HG03095 (cell line): ENCODE measurements at regions not wholly inside any gene's neighbourhood (a gene's known extent, or its start where the extent isn't known, plus 50 kb on each side); places are given as distances from the start of the nearest gene placed in this dataset.
"Not testable (repeated sequence)": the region's sequence is repeated elsewhere in the genome, so short reads cannot be mapped to it uniquely, and the experiment has no call there.

ENCODE experiments used
- ATAC-seq: cut with Tn5 transposase; IDR thresholded peaks from one replicate; pipeline ENCODE4 v1.9.1; 2021; ENCODE audit warnings: moderate library complexity; ENCODE audit not compliant: unreplicated experiment

- not testable (repeated sequence) for ATAC-seq
These were observed 110.6 kb downstream of the RPIA start for GRCh38 chr2:88802026-88802425.

GRCh38 chr2:88807237-88807962 lies 115.9 kb downstream of the RPIA start:
- no peak for ATAC-seq

- ATAC-seq = no peak
These were observed 116.6 kb downstream of the RPIA start for GRCh38 chr2:88808083-88808482.

- ATAC-seq = no peak
These were observed 117.2 kb downstream of the RPIA start for GRCh38 chr2:88808652-88809051.

GRCh38 chr2:88809216-88809615 lies 117.7 kb downstream of the RPIA start:
- ATAC-seq = no peak

GRCh38 chr2:88810017-88810416 lies 118.5 kb downstream of the RPIA start:
- ATAC-seq = no peak

GRCh38 chr2:88810488-88810887 lies 119.0 kb downstream of the RPIA start:
- no peak for ATAC-seq

- no peak for ATAC-seq
These were observed 119.8 kb downstream of the RPIA start for GRCh38 chr2:88811233-88811632.

- no peak for ATAC-seq
These were observed 120.2 kb downstream of the RPIA start for GRCh38 chr2:88811681-88812080.

- ATAC-seq = no peak
These were observed 122.1 kb downstream of the RPIA start for GRCh38 chr2:88813612-88814011.

GRCh38 chr2:88815282-88815681 lies 123.8 kb downstream of the RPIA start:
- no peak for ATAC-seq

- no peak for ATAC-seq
These were observed 124.2 kb downstream of the RPIA start for GRCh38 chr2:88815697-88816096.

GRCh38 chr2:88818381-88818780 lies 126.9 kb downstream of the RPIA start:
- ATAC-seq = no peak

- ATAC-seq = no peak
These were observed 133.5 kb downstream of the RPIA start for GRCh38 chr2:88824951-88825350.

GRCh38 chr2:88826399-88826798 lies 134.9 kb downstream of the RPIA start:
- ATAC-seq = no peak

GRCh38 chr2:88827821-88828220 lies 136.3 kb downstream of the RPIA start:
- no peak for ATAC-seq

- no peak for ATAC-seq
These were observed 137.1 kb downstream of the RPIA start for GRCh38 chr2:88828397-88829137.

GRCh38 chr2:88829607-88830463 lies 138.4 kb downstream of the RPIA start:
- no peak for ATAC-seq

GRCh38 chr2:88831071-88831791 lies 139.8 kb downstream of the RPIA start:
- no peak for ATAC-seq

- ATAC-seq = peak; percentile 85
These were observed 140.3 kb downstream of the RPIA start for GRCh38 chr2:88831792-88832248.
